Activated CD4-positive, alpha-beta T cell treated with anti-CD3 and anti-CD28 coated beads, Interleukin-2, amount 10 ng/mL, durations not matched to agents 24 days and 14 days (primary cell): ENCODE measurements at regions not wholly inside any gene's neighbourhood (a gene's known extent, or its start where the extent isn't known, plus 50 kb on each side); places are given as distances from the start of the nearest gene placed in this dataset.

Experiments
- DNase-seq: peaks from one replicate; pipeline ENCODE4 v3.0.0; 2022
- H3K27ac Mint-ChIP-seq: one replicate; pipeline ENCODE4 v1.8.0; 2022; ENCODE audit warnings: mild to moderate bottlenecking, mixed read lengths
- H3K27me3 Mint-ChIP-seq: one replicate; pipeline ENCODE4 v1.8.0; 2022; ENCODE audit warnings: mixed read lengths
- H3K36me3 Mint-ChIP-seq: one replicate; pipeline ENCODE4 v1.8.0; 2022; ENCODE audit warnings: low read depth, mild to moderate bottlenecking, mixed read lengths
- H3K4me1 Mint-ChIP-seq: one replicate; pipeline ENCODE4 v1.8.0; 2021; ENCODE audit warnings: mixed read lengths
- H3K4me3 Mint-ChIP-seq: one replicate; pipeline ENCODE4 v1.8.0; 2022; ENCODE audit warnings: mild to moderate bottlenecking, moderate library complexity, mixed read lengths
- H3K9me3 Mint-ChIP-seq: one replicate; pipeline ENCODE4 v1.8.0; 2021; ENCODE audit warnings: mixed read lengths
- intact Hi-C: fragments of 100-400 bp; cut with micrococcal nuclease; formaldehyde crosslinking; loops from one replicate; pipeline ENCODE4 v1.15.1; 2023

GRCh38 chr11:97123237-97123636 lies 733.4 kb downstream of the JRKL start:
- Mint-ChIP-seq H3K36me3 (no peaks in the 10 kb centered on the region), H3K9me3 (no peaks in the 10 kb centered on the region), H3K4me3 (no peak overlapping the region), H3K27me3 (no peaks in the 10 kb centered on the region), H3K4me1 (no peaks in the 10 kb centered on the region), H3K27ac (no peak overlapping the region)
- intact Hi-C loops: no loop called here
- DNase-seq: no peak

GRCh38 chr11:97136067-97136466 lies 746.3 kb downstream of the JRKL start:
- no peak overlapping the region for H3K4me3 Mint-ChIP-seq
- no peaks in the 10 kb centered on the region for H3K36me3 Mint-ChIP-seq
- no peaks in the 10 kb centered on the region for H3K9me3 Mint-ChIP-seq
- no peaks in the 10 kb centered on the region for H3K4me1 Mint-ChIP-seq
- H3K27me3 Mint-ChIP-seq: no peaks in the 10 kb centered on the region
- intact Hi-C loops: no loop called here
- no peak overlapping the region for H3K27ac Mint-ChIP-seq
- no peak for DNase-seq

- no peak overlapping the region for H3K4me3 Mint-ChIP-seq
- intact Hi-C loops: loop anchor here (10.0 kb wide), 1 partner anchor 676 kb away; no protein-coding TSS in a partner anchor
Measured at GRCh38 chr11:97140885-97141494, 751.2 kb downstream of the JRKL start.

GRCh38 chr11:97143463-97143862 lies 753.6 kb downstream of the JRKL start:
- Mint-ChIP-seq H3K36me3 (no peaks in the 10 kb centered on the region), H3K4me3 (no peak overlapping the region), H3K4me1 (no peaks in the 10 kb centered on the region), H3K9me3 (no peaks in the 10 kb centered on the region), H3K27me3 (no peaks in the 10 kb centered on the region), H3K27ac (no peak overlapping the region)
- no peak for DNase-seq
- intact Hi-C loops: loop anchor here (10.0 kb wide), 1 partner anchor 679 kb away; no protein-coding TSS in a partner anchor

More at GRCh38 chr11:97140885-97141494, 751.2 kb downstream of the JRKL start:
- no peaks in the 10 kb centered on the region for H3K4me1 Mint-ChIP-seq
- H3K27ac Mint-ChIP-seq: no peak overlapping the region
- no peaks in the 10 kb centered on the region for H3K27me3 Mint-ChIP-seq
- H3K36me3 Mint-ChIP-seq: no peaks in the 10 kb centered on the region
- no peak for DNase-seq
- no peaks in the 10 kb centered on the region for H3K9me3 Mint-ChIP-seq

GRCh38 chr11:97149741-97150140 lies 759.9 kb downstream of the JRKL start:
- H3K27me3 Mint-ChIP-seq: no peaks in the 10 kb centered on the region
- no peaks in the 10 kb centered on the region for H3K4me1 Mint-ChIP-seq
- no peaks in the 10 kb centered on the region for H3K9me3 Mint-ChIP-seq
- intact Hi-C loops: loop anchor here (10.0 kb wide), 1 partner anchor 685 kb away; no protein-coding TSS in a partner anchor
- no peaks in the 10 kb centered on the region for H3K36me3 Mint-ChIP-seq
- H3K4me3 Mint-ChIP-seq: no peak overlapping the region
- DNase-seq: no peak
- no peak overlapping the region for H3K27ac Mint-ChIP-seq

- intact Hi-C loops: no loop called here
- H3K4me1 Mint-ChIP-seq: no peaks in the 10 kb centered on the region
- H3K4me3 Mint-ChIP-seq: no peak overlapping the region
- no peaks in the 10 kb centered on the region for H3K9me3 Mint-ChIP-seq
- no peak overlapping the region for H3K27ac Mint-ChIP-seq
- H3K27me3 Mint-ChIP-seq: no peaks in the 10 kb centered on the region
- no peak for DNase-seq
- no peaks in the 10 kb centered on the region for H3K36me3 Mint-ChIP-seq
Measured at GRCh38 chr11:97157221-97157740, 767.5 kb downstream of the JRKL start.

- intact Hi-C loops: no loop called here
- DNase-seq: no peak
- H3K27me3 Mint-ChIP-seq: no peaks in the 10 kb centered on the region
- H3K4me1 Mint-ChIP-seq: no peaks in the 10 kb centered on the region
- no peak overlapping the region for H3K4me3 Mint-ChIP-seq
- no peaks in the 10 kb centered on the region for H3K9me3 Mint-ChIP-seq
- H3K27ac Mint-ChIP-seq: no peak overlapping the region
- no peaks in the 10 kb centered on the region for H3K36me3 Mint-ChIP-seq
Measured at GRCh38 chr11:97158243-97158642, 768.4 kb downstream of the JRKL start.

GRCh38 chr11:97163631-97164191 lies 773.9 kb downstream of the JRKL start:
- intact Hi-C loops: no loop called here
- no peak for DNase-seq
- no peaks in the 10 kb centered on the region for H3K36me3 Mint-ChIP-seq
- H3K4me1 Mint-ChIP-seq: no peaks in the 10 kb centered on the region
- H3K27me3 Mint-ChIP-seq: no peaks in the 10 kb centered on the region
- peaks cover 5% of the 10 kb centered on the region for H3K9me3 Mint-ChIP-seq
- H3K27ac Mint-ChIP-seq: no peak overlapping the region
- no peak overlapping the region for H3K4me3 Mint-ChIP-seq

- Mint-ChIP-seq H3K27ac (no peak overlapping the region), H3K36me3 (no peaks in the 10 kb centered on the region)
Measured at GRCh38 chr11:97201743-97202612, 812.2 kb downstream of the JRKL start.

GRCh38 chr11:97202613-97203292 lies 812.9 kb downstream of the JRKL start:
- no peaks in the 10 kb centered on the region for H3K9me3 Mint-ChIP-seq
- no peak overlapping the region for H3K4me3 Mint-ChIP-seq
- no peak overlapping the region for H3K27ac Mint-ChIP-seq
- H3K27me3 Mint-ChIP-seq: no peaks in the 10 kb centered on the region
- no peaks in the 10 kb centered on the region for H3K36me3 Mint-ChIP-seq
- no peak for DNase-seq
- H3K4me1 Mint-ChIP-seq: no peaks in the 10 kb centered on the region
- intact Hi-C loops: no loop called here

More at GRCh38 chr11:97201743-97202612, 812.2 kb downstream of the JRKL start:
- H3K27me3 Mint-ChIP-seq: no peaks in the 10 kb centered on the region
- no peak for DNase-seq
- H3K4me3 Mint-ChIP-seq: no peak overlapping the region
- H3K9me3 Mint-ChIP-seq: no peaks in the 10 kb centered on the region
- intact Hi-C loops: no loop called here
- no peaks in the 10 kb centered on the region for H3K4me1 Mint-ChIP-seq

- no peak for DNase-seq
- Mint-ChIP-seq H3K4me3 (no peak overlapping the region), H3K9me3 (no peaks in the 10 kb centered on the region), H3K27me3 (no peaks in the 10 kb centered on the region), H3K36me3 (no peaks in the 10 kb centered on the region), H3K27ac (no peak overlapping the region), H3K4me1 (no peaks in the 10 kb centered on the region)
- intact Hi-C loops: no loop called here
Measured at GRCh38 chr11:97218011-97218410, 828.2 kb downstream of the JRKL start.

GRCh38 chr11:97223647-97224046 lies 833.8 kb downstream of the JRKL start:
- DNase-seq: no peak
- intact Hi-C loops: no loop called here
- no peaks in the 10 kb centered on the region for H3K27me3 Mint-ChIP-seq
- H3K4me1 Mint-ChIP-seq: no peaks in the 10 kb centered on the region
- H3K4me3 Mint-ChIP-seq: no peak overlapping the region
- no peaks in the 10 kb centered on the region for H3K9me3 Mint-ChIP-seq
- H3K36me3 Mint-ChIP-seq: no peaks in the 10 kb centered on the region
- H3K27ac Mint-ChIP-seq: no peak overlapping the region

GRCh38 chr11:97224396-97224795 lies 834.6 kb downstream of the JRKL start:
- no peaks in the 10 kb centered on the region for H3K9me3 Mint-ChIP-seq
- no peaks in the 10 kb centered on the region for H3K4me1 Mint-ChIP-seq
- H3K4me3 Mint-ChIP-seq: no peak overlapping the region
- intact Hi-C loops: no loop called here
- no peaks in the 10 kb centered on the region for H3K36me3 Mint-ChIP-seq
- no peak for DNase-seq
- H3K27ac Mint-ChIP-seq: no peak overlapping the region
- H3K27me3 Mint-ChIP-seq: no peaks in the 10 kb centered on the region
